RWPE1 (cell line): ENCODE measurements at regions not wholly inside any gene's neighbourhood (a gene's known extent, or its start where the extent isn't known, plus 50 kb on each side); places are given as distances from the start of the nearest gene placed in this dataset.

Source experiments
- CTCF ChIA-PET: fragments of 350-600 bp; sonication (Branson Sonifier 250); formaldehyde crosslinking; extraction: SDS; loops from one replicate; lab custom pipeline; 2021; lab: Yijun Ruan, JAX
- POLR2A ChIA-PET: fragments of 400-600 bp; formaldehyde crosslinking; extraction: SDS; loops from one replicate; lab custom pipeline; 2020; ENCODE audit warnings: antibody characterized with exemption; ENCODE audit not compliant: low non-redundant PET; lab: Yijun Ruan, JAX
- DNase-seq: peaks from one replicate; pipeline ENCODE4 v3.0.0; 2012; ENCODE audit warnings: low spot score
- H3K27ac ChIP-seq: fragments of 450-650 bp; 2 replicates; pipeline ENCODE4 v1.5.1; 2017
- CTCF ChIP-seq: fragments of 450-650 bp; conservative IDR thresholded peaks from 2 replicates; pipeline ENCODE4 v1.5.1; 2017; ENCODE audit warnings: low read depth, mild to moderate bottlenecking

GRCh38 chr9:38257626-38258215 is 134.8 kb upstream of the ALDH1B1 start:
- H3K27ac ChIP-seq = no peak overlapping the region
- POLR2A ChIA-PET = no interaction called here
- DNase-seq = no peak
- CTCF ChIA-PET = no interaction called here
- no peak for TF ChIP-seq CTCF

- no peak for TF ChIP-seq CTCF
- POLR2A ChIA-PET = no interaction called here
- CTCF ChIA-PET = no interaction called here
These were observed 136.0 kb upstream of the ALDH1B1 start for GRCh38 chr9:38256461-38256860.

GRCh38 chr9:38255599-38255998 is 136.9 kb upstream of the ALDH1B1 start:
- ChIA-PET CTCF (no interaction called here), POLR2A (no interaction called here)
- no peak overlapping the region for H3K27ac ChIP-seq
- DNase-seq = no peak
- TF ChIP-seq CTCF = no peak

More at GRCh38 chr9:38256461-38256860, 136.0 kb upstream of the ALDH1B1 start:
- no peak for DNase-seq
- H3K27ac ChIP-seq = no peak overlapping the region

- TF ChIP-seq CTCF = no peak
- no peak overlapping the region for H3K27ac ChIP-seq
- ChIA-PET CTCF (no interaction called here), POLR2A (no interaction called here)
- no peak for DNase-seq
These were observed 137.7 kb upstream of the ALDH1B1 start for GRCh38 chr9:38254756-38255155.

- no peak for DNase-seq
- POLR2A ChIA-PET = no interaction called here
- CTCF ChIA-PET = no interaction called here
- no peak overlapping the region for H3K27ac ChIP-seq
- no peak for TF ChIP-seq CTCF
These were observed 138.4 kb upstream of the ALDH1B1 start for GRCh38 chr9:38254151-38254550.

GRCh38 chr9:38253200-38253599 is 139.3 kb upstream of the ALDH1B1 start:
- TF ChIP-seq CTCF = no peak
- DNase-seq = no peak
- ChIA-PET POLR2A (no interaction called here), CTCF (no interaction called here)
- H3K27ac ChIP-seq = no peak overlapping the region
